ENCODE measurements at regions not wholly inside any gene's neighbourhood (a gene's known extent, or its start where the extent isn't known, plus 50 kb on each side); places are given as distances from the start of the nearest gene placed in this dataset.

DNA sequence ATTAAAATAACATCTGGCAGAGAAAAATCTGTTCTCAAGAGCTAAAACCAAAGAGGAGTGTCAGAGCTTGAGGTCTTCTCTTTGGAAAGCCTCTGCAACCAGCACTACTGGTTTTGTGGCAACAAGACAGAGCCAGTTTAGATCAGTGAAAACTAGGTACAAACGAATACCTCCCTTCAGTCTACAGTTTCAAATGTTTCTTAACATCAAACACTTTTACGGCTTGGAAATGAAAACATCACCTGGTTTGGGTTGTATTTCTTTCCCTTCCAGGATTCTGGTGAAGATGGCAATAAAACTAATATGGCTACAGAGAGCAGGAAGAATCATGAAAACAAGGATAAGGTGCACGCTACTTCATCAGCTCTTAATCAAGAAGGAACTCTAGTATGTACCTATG lies 339.4 kb upstream of the ESRRG start:
- FAIRE-seq (no peak), DNase-seq (ENCODE audit: low read depth in 1 of 2, low spot score in 1 of 2) (no peak), ATAC-seq (no peak)
- POLR2A ChIA-PET: no interaction called here
- Histone ChIP-seq H3K4me3 (no peak overlapping the region), H3K4me1 (no peaks in the 10 kb centered on the region), H3K27ac (no peak overlapping the region), H3K9me3 (no peaks in the 10 kb centered on the region), H3K4me2 (no peak overlapping the region)
- TF ChIP-seq, protein P1, sequence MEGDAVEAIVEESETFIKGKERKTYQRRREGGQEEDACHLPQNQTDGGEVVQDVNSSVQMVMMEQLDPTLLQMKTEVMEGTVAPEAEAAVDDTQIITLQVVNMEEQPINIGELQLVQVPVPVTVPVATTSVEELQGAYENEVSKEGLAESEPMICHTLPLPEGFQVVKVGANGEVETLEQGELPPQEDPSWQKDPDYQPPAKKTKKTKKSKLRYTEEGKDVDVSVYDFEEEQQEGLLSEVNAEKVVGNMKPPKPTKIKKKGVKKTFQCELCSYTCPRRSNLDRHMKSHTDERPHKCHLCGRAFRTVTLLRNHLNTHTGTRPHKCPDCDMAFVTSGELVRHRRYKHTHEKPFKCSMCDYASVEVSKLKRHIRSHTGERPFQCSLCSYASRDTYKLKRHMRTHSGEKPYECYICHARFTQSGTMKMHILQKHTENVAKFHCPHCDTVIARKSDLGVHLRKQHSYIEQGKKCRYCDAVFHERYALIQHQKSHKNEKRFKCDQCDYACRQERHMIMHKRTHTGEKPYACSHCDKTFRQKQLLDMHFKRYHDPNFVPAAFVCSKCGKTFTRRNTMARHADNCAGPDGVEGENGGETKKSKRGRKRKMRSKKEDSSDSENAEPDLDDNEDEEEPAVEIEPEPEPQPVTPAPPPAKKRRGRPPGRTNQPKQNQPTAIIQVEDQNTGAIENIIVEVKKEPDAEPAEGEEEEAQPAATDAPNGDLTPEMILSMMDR (IDR thresholded peaks at IDR 0.05): no peak
- no peak for TF ChIP-seq CBX8 (IDR thresholded peaks at IDR 0.05)
- WGBS (ENCODE audit: missing lambda C conversion rate): 18% methylated on average over 3 of the region's 3 CpGs
- CTCF ChIA-PET: no interaction called here

DNA sequence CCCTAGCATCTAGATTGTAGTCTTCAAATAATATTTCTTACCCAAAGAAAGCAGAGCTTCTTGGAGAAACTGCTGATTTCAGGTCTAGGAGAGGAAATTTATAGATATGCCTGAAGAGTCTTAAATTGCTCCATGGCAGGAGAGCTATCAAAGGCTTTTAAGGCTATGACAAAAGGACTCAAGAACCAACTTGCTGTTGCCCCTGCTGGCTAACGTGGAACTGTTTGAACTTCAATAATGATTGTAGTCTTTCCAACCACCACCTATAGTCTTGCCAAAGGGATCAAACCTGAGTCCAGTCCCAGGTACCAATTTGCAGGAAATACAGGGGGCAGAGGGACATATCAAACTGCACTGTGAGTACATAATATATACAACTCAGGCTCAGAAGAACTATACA lies 336.2 kb upstream of the ESRRG start:
- WGBS (ENCODE audit: missing lambda C conversion rate): 0% methylated on average over 1 of the region's 1 CpG
- H3K9me3 ChIP-seq: no peaks in the 10 kb centered on the region
- DNase-seq (ENCODE audit: low read depth in 1 of 2, low spot score in 1 of 2) (no peak), FAIRE-seq (no peak), ATAC-seq (no peak)
- H3K4me1 ChIP-seq: no peaks in the 10 kb centered on the region
- TF ChIP-seq TP53 (CRISPR knock-in tag; IDR thresholded peaks at IDR 0.05) (no peak), SMC3 (IDR thresholded peaks at IDR 0.05) (no peak), PHF8 (IDR thresholded peaks at IDR 0.05; ENCODE audit: borderline replicate concordance, low read depth) (no peak), CEBPB (IDR thresholded peaks at IDR 0.05) (no peak), KDM1A (IDR thresholded peaks at IDR 0.05; ENCODE audit: low read depth) (no peak), MYC (IDR thresholded peaks at IDR 0.05; ENCODE audit: borderline replicate concordance, low read length) (no peak), TFCP2L1 (CRISPR knock-in tag; IDR thresholded peaks at IDR 0.05) (no peak), POLR2A (IDR thresholded peaks at IDR 0.05; ENCODE audit: low read length) (no peak), NFE2L2 (conservative IDR thresholded peaks at IDR 0.05; ENCODE audit: low read length) (no peak)
- TF ChIP-seq, protein P2, sequence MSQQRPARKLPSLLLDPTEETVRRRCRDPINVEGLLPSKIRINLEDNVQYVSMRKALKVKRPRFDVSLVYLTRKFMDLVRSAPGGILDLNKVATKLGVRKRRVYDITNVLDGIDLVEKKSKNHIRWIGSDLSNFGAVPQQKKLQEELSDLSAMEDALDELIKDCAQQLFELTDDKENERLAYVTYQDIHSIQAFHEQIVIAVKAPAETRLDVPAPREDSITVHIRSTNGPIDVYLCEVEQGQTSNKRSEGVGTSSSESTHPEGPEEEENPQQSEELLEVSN (IDR thresholded peaks at IDR 0.05; ENCODE audit: borderline replicate concordance, low read depth): no peak
- no peak overlapping the region for H3K27ac ChIP-seq
- no peak overlapping the region for H3K4me3 ChIP-seq
- no peak overlapping the region for H3K4me2 ChIP-seq
- ChIA-PET CTCF (interaction anchor here (0.7 to 1.1 kb wide), 3 partner anchors 9 to 310 kb away, joined by 3 read pairs; no protein-coding TSS in a partner anchor), POLR2A (no interaction called here)

DNA sequence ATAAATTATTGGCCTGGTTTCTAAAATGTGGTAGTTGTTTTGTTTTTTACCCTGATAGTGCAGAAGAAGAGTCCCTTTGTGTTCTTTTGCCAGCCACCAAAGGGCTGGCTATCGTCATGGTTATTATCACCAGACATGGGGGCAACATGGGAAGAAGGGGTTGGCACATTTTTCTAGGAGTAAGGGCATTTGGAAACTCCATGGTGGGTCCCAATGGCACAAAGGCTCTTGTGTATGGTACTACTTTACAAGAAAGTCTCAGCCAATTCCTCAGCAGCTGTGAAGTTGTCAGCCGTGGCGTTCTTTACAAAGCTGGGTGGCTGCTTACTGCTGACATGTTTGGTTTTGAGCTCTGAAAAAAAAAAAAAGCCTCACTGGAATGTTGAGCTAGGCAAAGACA lies 330.4 kb upstream of the ESRRG start:
- CTCF ChIA-PET: interaction anchor here (0.7 kb wide), 1 partner anchor 509 kb away, joined by 4 read pairs; no protein-coding TSS in a partner anchor
- DNase-seq (ENCODE audit: low read depth in 1 of 2, low spot score in 1 of 2) (no peak), FAIRE-seq (no peak), ATAC-seq (no peak)
- no peaks in the 10 kb centered on the region for H3K4me1 ChIP-seq
- H3K4me2 ChIP-seq: no peak overlapping the region
- no peak overlapping the region for H3K27ac ChIP-seq
- POLR2A ChIA-PET: no interaction called here
- WGBS (ENCODE audit: missing lambda C conversion rate): 63% methylated on average over 3 of the region's 3 CpGs
- no peaks in the 10 kb centered on the region for H3K9me3 ChIP-seq
- no peak overlapping the region for H3K4me3 ChIP-seq
- no peak for TF ChIP-seq TFCP2L1 (CRISPR knock-in tag; IDR thresholded peaks at IDR 0.05)
- no peak for TF ChIP-seq POLR2A (IDR thresholded peaks at IDR 0.05; ENCODE audit: low read length)
- TF ChIP-seq, protein P3, sequence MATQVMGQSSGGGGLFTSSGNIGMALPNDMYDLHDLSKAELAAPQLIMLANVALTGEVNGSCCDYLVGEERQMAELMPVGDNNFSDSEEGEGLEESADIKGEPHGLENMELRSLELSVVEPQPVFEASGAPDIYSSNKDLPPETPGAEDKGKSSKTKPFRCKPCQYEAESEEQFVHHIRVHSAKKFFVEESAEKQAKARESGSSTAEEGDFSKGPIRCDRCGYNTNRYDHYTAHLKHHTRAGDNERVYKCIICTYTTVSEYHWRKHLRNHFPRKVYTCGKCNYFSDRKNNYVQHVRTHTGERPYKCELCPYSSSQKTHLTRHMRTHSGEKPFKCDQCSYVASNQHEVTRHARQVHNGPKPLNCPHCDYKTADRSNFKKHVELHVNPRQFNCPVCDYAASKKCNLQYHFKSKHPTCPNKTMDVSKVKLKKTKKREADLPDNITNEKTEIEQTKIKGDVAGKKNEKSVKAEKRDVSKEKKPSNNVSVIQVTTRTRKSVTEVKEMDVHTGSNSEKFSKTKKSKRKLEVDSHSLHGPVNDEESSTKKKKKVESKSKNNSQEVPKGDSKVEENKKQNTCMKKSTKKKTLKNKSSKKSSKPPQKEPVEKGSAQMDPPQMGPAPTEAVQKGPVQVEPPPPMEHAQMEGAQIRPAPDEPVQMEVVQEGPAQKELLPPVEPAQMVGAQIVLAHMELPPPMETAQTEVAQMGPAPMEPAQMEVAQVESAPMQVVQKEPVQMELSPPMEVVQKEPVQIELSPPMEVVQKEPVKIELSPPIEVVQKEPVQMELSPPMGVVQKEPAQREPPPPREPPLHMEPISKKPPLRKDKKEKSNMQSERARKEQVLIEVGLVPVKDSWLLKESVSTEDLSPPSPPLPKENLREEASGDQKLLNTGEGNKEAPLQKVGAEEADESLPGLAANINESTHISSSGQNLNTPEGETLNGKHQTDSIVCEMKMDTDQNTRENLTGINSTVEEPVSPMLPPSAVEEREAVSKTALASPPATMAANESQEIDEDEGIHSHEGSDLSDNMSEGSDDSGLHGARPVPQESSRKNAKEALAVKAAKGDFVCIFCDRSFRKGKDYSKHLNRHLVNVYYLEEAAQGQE (IDR thresholded peaks at IDR 0.05): no peak
- no peak for TF ChIP-seq RCOR1 (IDR thresholded peaks at IDR 0.05; ENCODE audit: low read depth, low read length)
- TF ChIP-seq PHF8 (IDR thresholded peaks at IDR 0.05; ENCODE audit: borderline replicate concordance, low read depth): no peak
- TF ChIP-seq HOXB13 (CRISPR knock-in tag; IDR thresholded peaks at IDR 0.05; ENCODE audit: low read depth): no peak
- TF ChIP-seq, protein P4, sequence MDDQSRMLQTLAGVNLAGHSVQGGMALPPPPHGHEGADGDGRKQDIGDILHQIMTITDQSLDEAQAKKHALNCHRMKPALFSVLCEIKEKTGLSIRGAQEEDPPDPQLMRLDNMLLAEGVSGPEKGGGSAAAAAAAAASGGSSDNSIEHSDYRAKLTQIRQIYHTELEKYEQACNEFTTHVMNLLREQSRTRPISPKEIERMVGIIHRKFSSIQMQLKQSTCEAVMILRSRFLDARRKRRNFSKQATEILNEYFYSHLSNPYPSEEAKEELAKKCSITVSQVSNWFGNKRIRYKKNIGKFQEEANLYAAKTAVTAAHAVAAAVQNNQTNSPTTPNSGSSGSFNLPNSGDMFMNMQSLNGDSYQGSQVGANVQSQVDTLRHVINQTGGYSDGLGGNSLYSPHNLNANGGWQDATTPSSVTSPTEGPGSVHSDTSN (IDR thresholded peaks at IDR 0.05): no peak
- TF ChIP-seq, protein P5, sequence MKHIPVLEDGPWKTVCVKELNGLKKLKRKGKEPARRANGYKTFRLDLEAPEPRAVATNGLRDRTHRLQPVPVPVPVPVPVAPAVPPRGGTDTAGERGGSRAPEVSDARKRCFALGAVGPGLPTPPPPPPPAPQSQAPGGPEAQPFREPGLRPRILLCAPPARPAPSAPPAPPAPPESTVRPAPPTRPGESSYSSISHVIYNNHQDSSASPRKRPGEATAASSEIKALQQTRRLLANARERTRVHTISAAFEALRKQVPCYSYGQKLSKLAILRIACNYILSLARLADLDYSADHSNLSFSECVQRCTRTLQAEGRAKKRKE (CRISPR knock-in tag; IDR thresholded peaks at IDR 0.05; ENCODE audit: low read depth): no peak
- no peak for TF ChIP-seq ZSCAN20 (CRISPR knock-in tag; IDR thresholded peaks at IDR 0.05)
- TF ChIP-seq EHF (CRISPR knock-in tag; IDR thresholded peaks at IDR 0.05): no peak
- no peak for TF ChIP-seq GATA3 (IDR thresholded peaks at IDR 0.05; ENCODE audit: borderline replicate concordance)
- TF ChIP-seq MAZ (IDR thresholded peaks at IDR 0.05; ENCODE audit: borderline replicate concordance, low read depth, low read length): no peak
- TF ChIP-seq FOSB (CRISPR knock-in tag; IDR thresholded peaks at IDR 0.05): no peak
- TF ChIP-seq, protein P6, sequence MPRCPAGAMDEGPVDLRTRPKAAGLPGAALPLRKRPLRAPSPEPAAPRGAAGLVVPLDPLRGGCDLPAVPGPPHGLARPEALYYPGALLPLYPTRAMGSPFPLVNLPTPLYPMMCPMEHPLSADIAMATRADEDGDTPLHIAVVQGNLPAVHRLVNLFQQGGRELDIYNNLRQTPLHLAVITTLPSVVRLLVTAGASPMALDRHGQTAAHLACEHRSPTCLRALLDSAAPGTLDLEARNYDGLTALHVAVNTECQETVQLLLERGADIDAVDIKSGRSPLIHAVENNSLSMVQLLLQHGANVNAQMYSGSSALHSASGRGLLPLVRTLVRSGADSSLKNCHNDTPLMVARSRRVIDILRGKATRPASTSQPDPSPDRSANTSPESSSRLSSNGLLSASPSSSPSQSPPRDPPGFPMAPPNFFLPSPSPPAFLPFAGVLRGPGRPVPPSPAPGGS (IDR thresholded peaks at IDR 0.05): no peak
- TF ChIP-seq NFE2L2 (conservative IDR thresholded peaks at IDR 0.05; ENCODE audit: low read length): no peak
- TF ChIP-seq FOSL2 (IDR thresholded peaks at IDR 0.05): no peak
- no peak for TF ChIP-seq FOSL2 (CRISPR knock-in tag; IDR thresholded peaks at IDR 0.05)
- TF ChIP-seq BHLHE40 (IDR thresholded peaks at IDR 0.05; ENCODE audit: low read depth, low read length): no peak

Measured in A549 (cell line).